Testis (tissue), 2 donors: ENCODE measurements at regions not wholly inside any gene's neighbourhood (a gene's known extent, or its start where the extent isn't known, plus 50 kb on each side); places are given as distances from the start of the nearest gene placed in this dataset.

Source experiments
- POLR2A ChIP-seq: fragments of 450-650 bp; IDR thresholded peaks from one replicate; pipeline ENCODE4 v1.6.1; 2017; ENCODE audit warnings: antibody characterized with exemption, mild to moderate bottlenecking, moderate library complexity
- TF ChIP-seq, protein P1 (sequence below), 3 experiments: fragments of 450-650 bp in 2 of 3; fragments of 200-600 bp in 1 of 3; sonication (generic) in 1 of 3; IDR thresholded peaks; one replicate each; pipeline ENCODE4 v1.5.1; 2016 to 2019; ENCODE audit warnings: antibody characterized with exemption in 3 of 3, mild to moderate bottlenecking in 2 of 3, moderate library complexity in 1 of 3

DNA sequence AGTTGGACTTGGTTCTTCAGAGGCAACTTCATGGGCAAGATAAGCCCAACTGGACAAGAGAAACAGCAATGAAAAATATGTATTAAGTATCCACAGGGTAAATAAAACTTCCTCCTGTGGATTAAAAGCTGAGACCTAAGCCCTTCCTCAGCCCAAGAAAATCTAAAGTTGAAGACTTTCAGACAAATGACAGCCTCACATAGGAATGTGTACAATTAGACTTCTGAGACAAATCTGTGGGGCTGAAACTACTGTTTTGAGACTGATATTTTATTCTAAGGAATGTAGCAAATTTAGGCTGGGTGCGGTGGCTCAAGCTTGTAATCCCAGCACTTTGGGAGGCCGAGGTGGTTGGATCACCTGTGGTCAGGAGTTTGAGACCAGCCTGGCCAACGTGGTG, 74.2 kb upstream of the IL12A start:
- TF ChIP-seq, protein P1, sequence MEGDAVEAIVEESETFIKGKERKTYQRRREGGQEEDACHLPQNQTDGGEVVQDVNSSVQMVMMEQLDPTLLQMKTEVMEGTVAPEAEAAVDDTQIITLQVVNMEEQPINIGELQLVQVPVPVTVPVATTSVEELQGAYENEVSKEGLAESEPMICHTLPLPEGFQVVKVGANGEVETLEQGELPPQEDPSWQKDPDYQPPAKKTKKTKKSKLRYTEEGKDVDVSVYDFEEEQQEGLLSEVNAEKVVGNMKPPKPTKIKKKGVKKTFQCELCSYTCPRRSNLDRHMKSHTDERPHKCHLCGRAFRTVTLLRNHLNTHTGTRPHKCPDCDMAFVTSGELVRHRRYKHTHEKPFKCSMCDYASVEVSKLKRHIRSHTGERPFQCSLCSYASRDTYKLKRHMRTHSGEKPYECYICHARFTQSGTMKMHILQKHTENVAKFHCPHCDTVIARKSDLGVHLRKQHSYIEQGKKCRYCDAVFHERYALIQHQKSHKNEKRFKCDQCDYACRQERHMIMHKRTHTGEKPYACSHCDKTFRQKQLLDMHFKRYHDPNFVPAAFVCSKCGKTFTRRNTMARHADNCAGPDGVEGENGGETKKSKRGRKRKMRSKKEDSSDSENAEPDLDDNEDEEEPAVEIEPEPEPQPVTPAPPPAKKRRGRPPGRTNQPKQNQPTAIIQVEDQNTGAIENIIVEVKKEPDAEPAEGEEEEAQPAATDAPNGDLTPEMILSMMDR (IDR thresholded peaks at IDR 0.05) = no peak
- no peak for TF ChIP-seq POLR2A
